PC-9 (cell line): ENCODE measurements at regions not wholly inside any gene's neighbourhood (a gene's known extent, or its start where the extent isn't known, plus 50 kb on each side); places are given as distances from the start of the nearest gene placed in this dataset.

ENCODE experiments used
- BruUV-seq: library from RNA; stranded (reverse); fragments of 400-500 nt; replicated peaks from 2 replicates; lab custom pipeline; 2021; lab: Mats Ljungman, UMichigan
- CTCF ChIA-PET: fragments of 300-600 bp; sonication (Branson Sonifier 250); formaldehyde crosslinking; loops from one replicate; lab custom pipeline; 2022; ENCODE audit warnings: antibody characterized with exemption; lab: Charles Lee
- POLR2A ChIA-PET: fragments of 300-600 bp; sonication (Branson Sonifier 250); formaldehyde crosslinking; loops from one replicate; lab custom pipeline; 2022; ENCODE audit warnings: antibody characterized with exemption; ENCODE audit not compliant: unreplicated experiment; lab: Charles Lee
- DNase-seq, 2 experiments: peaks; one replicate each; pipeline versions ENCODE4 v3.0.0 to v3.0.0-alpha.2; 2015 to 2022; ENCODE audit warnings: mixed read lengths in 1 of 2
- H2AFZ ChIP-seq: fragments of 200-600 bp; sonication (generic); 2 replicates; pipeline ENCODE4 v1.8.1; 2017; ENCODE audit warnings: antibody characterized with exemption
- H3F3A ChIP-seq: fragments of 200-600 bp; sonication (generic); 2 replicates; pipeline ENCODE4 v1.8.1; 2017; ENCODE audit warnings: antibody characterized with exemption, mild to moderate bottlenecking, low read depth; ENCODE audit not compliant: insufficient read depth
- H3K27ac ChIP-seq: fragments of 200-600 bp; sonication (generic); 2 replicates; pipeline ENCODE4 v1.6.1; 2016; ENCODE audit warnings: mixed run types
- H3K27me3 ChIP-seq: fragments of 200-600 bp; sonication (generic); 2 replicates; pipeline ENCODE4 v1.6.1; 2016; ENCODE audit warnings: low read depth, mixed run types; ENCODE audit not compliant: insufficient read depth
- H3K36me3 ChIP-seq: fragments of 200-600 bp; sonication (generic); 2 replicates; pipeline ENCODE4 v1.6.1; 2016; ENCODE audit warnings: low read depth, mixed run types
- H3K4me1 ChIP-seq: fragments of 200-600 bp; sonication (generic); replicated peaks from 2 replicates; pipeline ENCODE4 v1.6.1; 2016; ENCODE audit warnings: mixed run types; ENCODE audit not compliant: insufficient read depth
- H3K4me2 ChIP-seq: fragments of 200-600 bp; sonication (generic); 2 replicates; pipeline ENCODE4 v1.6.1; 2017; ENCODE audit warnings: mixed run types
- H3K4me3 ChIP-seq: fragments of 200-600 bp; sonication (generic); 2 replicates; pipeline ENCODE4 v1.6.1; 2016; ENCODE audit warnings: mixed run types
- H3K79me2 ChIP-seq: fragments of 200-600 bp; sonication (generic); 2 replicates; pipeline ENCODE4 v1.6.1; 2017; ENCODE audit warnings: low read depth, mixed run types
- H3K9me2 ChIP-seq: fragments of 200-600 bp; sonication (generic); 2 replicates; pipeline ENCODE4 v1.8.1; 2017; ENCODE audit warnings: mild to moderate bottlenecking; ENCODE audit not compliant: insufficient read depth
- H3K9me3 ChIP-seq: fragments of 200-600 bp; sonication (generic); 2 replicates; pipeline ENCODE4 v1.8.1; 2016; ENCODE audit warnings: low read depth; ENCODE audit not compliant: insufficient read depth
- H4K20me1 ChIP-seq: fragments of 200-600 bp; sonication (generic); 2 replicates; pipeline ENCODE4 v1.8.1; 2017; ENCODE audit not compliant: insufficient read depth
- CTCF ChIP-seq: fragments of 200-600 bp; sonication (generic); conservative IDR thresholded peaks from 2 replicates; pipeline ENCODE4 v1.6.1; 2017; ENCODE audit warnings: mixed run types, antibody characterized with exemption, mild to moderate bottlenecking, moderate library complexity
- EZH2 ChIP-seq: fragments of 200-600 bp; sonication (generic); IDR thresholded peaks from 2 replicates; pipeline ENCODE4 v1.8.0; 2017; ENCODE audit warnings: antibody characterized with exemption, low read depth
- intact Hi-C: fragments of 100-400 bp; cut with micrococcal nuclease; formaldehyde crosslinking; loops from one replicate; pipeline ENCODE4 v1.10.0; 2022; ENCODE audit not compliant: unreplicated experiment

DNA sequence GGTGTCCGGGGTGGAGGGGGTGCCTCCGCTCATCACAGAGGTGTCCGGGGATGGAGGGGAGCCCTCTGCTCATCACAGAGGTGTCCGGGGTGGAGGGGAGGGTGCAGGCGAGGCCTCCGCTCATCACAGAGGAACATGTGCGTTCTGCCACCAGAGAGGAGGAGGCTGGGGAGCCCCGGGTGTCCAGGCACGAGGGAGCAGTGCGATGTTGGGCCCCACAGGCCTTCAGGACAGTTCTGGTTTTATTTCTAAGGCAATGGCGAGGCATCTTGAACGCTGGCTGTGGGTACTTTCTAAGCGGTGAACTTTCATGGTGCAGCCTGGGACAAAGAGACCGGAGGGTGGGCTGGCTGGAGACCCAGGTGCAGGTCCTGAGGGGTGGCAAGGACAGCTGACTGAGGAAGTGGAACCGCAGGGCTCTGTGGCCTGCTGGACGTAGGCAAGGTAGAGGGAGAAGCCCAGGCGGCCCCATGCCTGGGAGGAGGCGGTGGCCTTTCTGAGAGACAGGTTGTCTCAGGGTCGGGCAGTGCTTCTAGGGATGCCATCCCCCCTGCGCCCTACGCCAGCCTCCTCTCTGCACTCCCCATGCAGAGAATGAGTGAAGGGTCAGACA lies 196.6 kb upstream of the SALL3 start:
- Histone ChIP-seq H3K9me2 (no peaks in the 10 kb centered on the region), H4K20me1 (no peaks in the 10 kb centered on the region), H3K27ac (no peak overlapping the region), H3K4me3 (no peak overlapping the region), H3K36me3 (no peaks in the 10 kb centered on the region), H3K9me3 (no peaks in the 10 kb centered on the region), H3F3A (no peaks in the 10 kb centered on the region), H3K79me2 (no peaks in the 10 kb centered on the region), H3K4me1 (no peaks in the 10 kb centered on the region), H3K4me2 (no peak overlapping the region), H3K27me3 (peaks cover 83% of the 10 kb centered on the region), H2AFZ (no peak overlapping the region)
- POLR2A ChIA-PET: no interaction called here
- CTCF ChIA-PET: no interaction called here
- intact Hi-C loops: no loop called here
- TF ChIP-seq EZH2 (no peak), CTCF (no peak)
- BruUV-seq: no TSS peak
- no peak for DNase-seq

- no TSS peak for BruUV-seq
Measured at GRCh38 chr18:78783564-78783960, 196.1 kb upstream of the SALL3 start.

GRCh38 chr18:78784861-78785260 lies 194.8 kb upstream of the SALL3 start:
- BruUV-seq: no TSS peak
- H2AFZ ChIP-seq: no peak overlapping the region
- POLR2A ChIA-PET: no interaction called here

More at GRCh38 chr18:78783564-78783960, 196.1 kb upstream of the SALL3 start:
- Histone ChIP-seq H3F3A (no peaks in the 10 kb centered on the region), H3K9me2 (no peaks in the 10 kb centered on the region), H2AFZ (no peak overlapping the region), H3K4me3 (no peak overlapping the region), H3K4me1 (no peaks in the 10 kb centered on the region), H3K27me3 (peaks cover 85% of the 10 kb centered on the region), H3K36me3 (no peaks in the 10 kb centered on the region), H3K27ac (no peak overlapping the region), H3K4me2 (no peak overlapping the region), H3K9me3 (no peaks in the 10 kb centered on the region), H3K79me2 (no peaks in the 10 kb centered on the region), H4K20me1 (no peaks in the 10 kb centered on the region)
- intact Hi-C loops: no loop called here
- no peak for DNase-seq
- TF ChIP-seq EZH2: no peak
- TF ChIP-seq CTCF: no peak
- CTCF ChIA-PET: no interaction called here
- POLR2A ChIA-PET: no interaction called here

More at GRCh38 chr18:78784861-78785260, 194.8 kb upstream of the SALL3 start:
- H3K9me2 ChIP-seq: no peaks in the 10 kb centered on the region
- TF ChIP-seq CTCF (no peak), EZH2 (no peak)
- no peak overlapping the region for H3K4me3 ChIP-seq
- no peak overlapping the region for H3K4me2 ChIP-seq
- no peaks in the 10 kb centered on the region for H3F3A ChIP-seq
- no peaks in the 10 kb centered on the region for H3K36me3 ChIP-seq
- H3K4me1 ChIP-seq: no peaks in the 10 kb centered on the region
- H3K79me2 ChIP-seq: no peaks in the 10 kb centered on the region
- no peak overlapping the region for H3K27ac ChIP-seq
- CTCF ChIA-PET: no interaction called here
- H3K9me3 ChIP-seq: no peaks in the 10 kb centered on the region
- DNase-seq: no peak
- intact Hi-C loops: no loop called here
- no peaks in the 10 kb centered on the region for H4K20me1 ChIP-seq
- H3K27me3 ChIP-seq: peaks cover 85% of the 10 kb centered on the region
